ENCODE measurements at regions not wholly inside any gene's neighbourhood (a gene's known extent, or its start where the extent isn't known, plus 50 kb on each side); places are given as distances from the start of the nearest gene placed in this dataset.

DNA sequence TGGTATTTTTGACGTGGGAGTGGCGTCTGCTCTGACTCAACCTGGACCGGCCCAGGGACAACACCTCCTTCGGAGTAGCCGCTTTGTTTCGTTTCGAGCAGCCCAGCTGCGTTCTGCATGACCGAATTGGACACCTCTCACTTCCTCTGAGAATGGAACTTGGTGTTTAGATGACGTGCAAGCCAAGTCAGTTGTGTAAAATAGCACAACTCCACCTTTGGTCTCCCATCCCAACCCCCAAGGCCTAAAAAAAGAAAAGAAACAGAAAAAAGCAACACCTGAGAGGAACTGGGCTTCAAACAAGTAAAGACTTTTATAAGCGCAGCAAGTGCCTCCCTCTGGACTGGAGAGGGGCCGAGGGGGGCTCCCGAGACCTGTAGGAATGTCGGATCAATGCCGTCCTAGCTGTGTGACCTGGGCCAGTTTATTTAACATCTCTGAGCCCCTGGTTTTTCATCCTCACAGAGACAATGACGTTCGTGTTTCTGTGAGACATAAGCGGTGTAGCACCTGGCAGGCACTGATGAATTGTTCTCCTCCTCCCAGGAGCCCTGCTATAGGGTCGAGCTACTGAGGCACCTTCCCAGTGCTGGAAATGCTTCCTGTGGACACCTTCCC lies 52.0 kb upstream of the SMNDC1 start:
- TF ChIP-seq, protein P1, sequence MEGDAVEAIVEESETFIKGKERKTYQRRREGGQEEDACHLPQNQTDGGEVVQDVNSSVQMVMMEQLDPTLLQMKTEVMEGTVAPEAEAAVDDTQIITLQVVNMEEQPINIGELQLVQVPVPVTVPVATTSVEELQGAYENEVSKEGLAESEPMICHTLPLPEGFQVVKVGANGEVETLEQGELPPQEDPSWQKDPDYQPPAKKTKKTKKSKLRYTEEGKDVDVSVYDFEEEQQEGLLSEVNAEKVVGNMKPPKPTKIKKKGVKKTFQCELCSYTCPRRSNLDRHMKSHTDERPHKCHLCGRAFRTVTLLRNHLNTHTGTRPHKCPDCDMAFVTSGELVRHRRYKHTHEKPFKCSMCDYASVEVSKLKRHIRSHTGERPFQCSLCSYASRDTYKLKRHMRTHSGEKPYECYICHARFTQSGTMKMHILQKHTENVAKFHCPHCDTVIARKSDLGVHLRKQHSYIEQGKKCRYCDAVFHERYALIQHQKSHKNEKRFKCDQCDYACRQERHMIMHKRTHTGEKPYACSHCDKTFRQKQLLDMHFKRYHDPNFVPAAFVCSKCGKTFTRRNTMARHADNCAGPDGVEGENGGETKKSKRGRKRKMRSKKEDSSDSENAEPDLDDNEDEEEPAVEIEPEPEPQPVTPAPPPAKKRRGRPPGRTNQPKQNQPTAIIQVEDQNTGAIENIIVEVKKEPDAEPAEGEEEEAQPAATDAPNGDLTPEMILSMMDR (IDR thresholded peaks at IDR 0.05; ENCODE audit: low read length), result no peak
- no peak for TF ChIP-seq EZH2 (IDR thresholded peaks at IDR 0.05; ENCODE audit: borderline replicate concordance, low read length)

Data from OCI-LY1 (cell line).